IMR-90 (cell line): ENCODE measurements at regions not wholly inside any gene's neighbourhood (a gene's known extent, or its start where the extent isn't known, plus 50 kb on each side); places are given as distances from the start of the nearest gene placed in this dataset.

ENCODE experiments used
- BHLHE40 ChIP-seq: fragments of 150-350 bp; IDR thresholded peaks from 2 replicates; pipeline ENCODE4 v1.6.1; 2016; ENCODE audit warnings: mild to moderate bottlenecking, low read depth, low read length
- MXI1 ChIP-seq: IDR thresholded peaks from 2 replicates; pipeline ENCODE4 v1.6.1; 2012; ENCODE audit warnings: low read depth, mild to moderate bottlenecking, low read length, moderate library complexity, borderline replicate concordance
- POLR2A ChIP-seq: IDR thresholded peaks from 2 replicates; pipeline ENCODE4 v1.6.1; 2012; ENCODE audit warnings: mild to moderate bottlenecking, low read depth, low read length
- RFX5 ChIP-seq: IDR thresholded peaks from 2 replicates; pipeline ENCODE4 v1.8.0; 2012; ENCODE audit warnings: low read depth, mild to moderate bottlenecking, low read length, moderate library complexity
- TF ChIP-seq, protein P1 (sequence below): fragments of 150-350 bp; IDR thresholded peaks from 2 replicates; pipeline ENCODE4 v1.6.1; 2017; ENCODE audit warnings: mild to moderate bottlenecking, antibody characterized with exemption, low read length, low read depth
- TF ChIP-seq, protein P2 (sequence below): conservative IDR thresholded peaks from 2 replicates; pipeline ENCODE4 v1.5.1; 2012; ENCODE audit warnings: mild to moderate bottlenecking, low read depth, low read length, improper control_type of control experiment

GRCh38 chr6:84588697-84589080 lies 175.7 kb downstream of the TBX18 start:
- TF ChIP-seq, protein P1, sequence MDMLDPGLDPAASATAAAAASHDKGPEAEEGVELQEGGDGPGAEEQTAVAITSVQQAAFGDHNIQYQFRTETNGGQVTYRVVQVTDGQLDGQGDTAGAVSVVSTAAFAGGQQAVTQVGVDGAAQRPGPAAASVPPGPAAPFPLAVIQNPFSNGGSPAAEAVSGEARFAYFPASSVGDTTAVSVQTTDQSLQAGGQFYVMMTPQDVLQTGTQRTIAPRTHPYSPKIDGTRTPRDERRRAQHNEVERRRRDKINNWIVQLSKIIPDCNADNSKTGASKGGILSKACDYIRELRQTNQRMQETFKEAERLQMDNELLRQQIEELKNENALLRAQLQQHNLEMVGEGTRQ: no peak
- TF ChIP-seq POLR2A: no peak
- TF ChIP-seq, protein P2, sequence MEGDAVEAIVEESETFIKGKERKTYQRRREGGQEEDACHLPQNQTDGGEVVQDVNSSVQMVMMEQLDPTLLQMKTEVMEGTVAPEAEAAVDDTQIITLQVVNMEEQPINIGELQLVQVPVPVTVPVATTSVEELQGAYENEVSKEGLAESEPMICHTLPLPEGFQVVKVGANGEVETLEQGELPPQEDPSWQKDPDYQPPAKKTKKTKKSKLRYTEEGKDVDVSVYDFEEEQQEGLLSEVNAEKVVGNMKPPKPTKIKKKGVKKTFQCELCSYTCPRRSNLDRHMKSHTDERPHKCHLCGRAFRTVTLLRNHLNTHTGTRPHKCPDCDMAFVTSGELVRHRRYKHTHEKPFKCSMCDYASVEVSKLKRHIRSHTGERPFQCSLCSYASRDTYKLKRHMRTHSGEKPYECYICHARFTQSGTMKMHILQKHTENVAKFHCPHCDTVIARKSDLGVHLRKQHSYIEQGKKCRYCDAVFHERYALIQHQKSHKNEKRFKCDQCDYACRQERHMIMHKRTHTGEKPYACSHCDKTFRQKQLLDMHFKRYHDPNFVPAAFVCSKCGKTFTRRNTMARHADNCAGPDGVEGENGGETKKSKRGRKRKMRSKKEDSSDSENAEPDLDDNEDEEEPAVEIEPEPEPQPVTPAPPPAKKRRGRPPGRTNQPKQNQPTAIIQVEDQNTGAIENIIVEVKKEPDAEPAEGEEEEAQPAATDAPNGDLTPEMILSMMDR: no peak
- no peak for TF ChIP-seq MXI1
- no peak for TF ChIP-seq BHLHE40
- no peak for TF ChIP-seq RFX5
